ENCODE measurements at regions not wholly inside any gene's neighbourhood (a gene's known extent, or its start where the extent isn't known, plus 50 kb on each side); places are given as distances from the start of the nearest gene placed in this dataset.

DNA sequence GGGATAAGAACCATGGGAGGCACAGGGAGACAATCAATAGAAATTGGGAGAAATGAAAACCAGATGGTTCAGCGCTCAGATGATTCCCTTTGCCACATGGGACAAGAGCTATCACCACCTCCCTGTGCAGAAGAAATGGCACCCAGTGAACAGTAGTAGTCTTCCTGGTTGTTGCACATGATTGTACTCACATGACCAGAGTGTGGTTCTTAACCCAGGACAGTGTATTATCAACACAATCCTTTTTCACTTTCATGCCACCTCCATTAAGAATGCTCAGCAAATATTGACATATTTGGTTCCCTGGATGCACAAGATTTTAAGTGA, 149.0 kb upstream of the SH3BP4 start:
- no peak for DNase-seq (ENCODE audit: low spot score)
- H3K27ac Mint-ChIP-seq, result no peak overlapping the region
- TF ChIP-seq ZBTB21 (CRISPR knock-in tag; IDR thresholded peaks at IDR 0.05; ENCODE audit: borderline replicate concordance), result no peak
- TF ChIP-seq GABPB1 (CRISPR knock-in tag; IDR thresholded peaks at IDR 0.05), result no peak
- TF ChIP-seq, protein P1, sequence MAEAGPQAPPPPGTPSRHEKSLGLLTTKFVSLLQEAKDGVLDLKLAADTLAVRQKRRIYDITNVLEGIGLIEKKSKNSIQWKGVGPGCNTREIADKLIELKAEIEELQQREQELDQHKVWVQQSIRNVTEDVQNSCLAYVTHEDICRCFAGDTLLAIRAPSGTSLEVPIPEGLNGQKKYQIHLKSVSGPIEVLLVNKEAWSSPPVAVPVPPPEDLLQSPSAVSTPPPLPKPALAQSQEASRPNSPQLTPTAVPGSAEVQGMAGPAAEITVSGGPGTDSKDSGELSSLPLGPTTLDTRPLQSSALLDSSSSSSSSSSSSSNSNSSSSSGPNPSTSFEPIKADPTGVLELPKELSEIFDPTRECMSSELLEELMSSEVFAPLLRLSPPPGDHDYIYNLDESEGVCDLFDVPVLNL (CRISPR knock-in tag; IDR thresholded peaks at IDR 0.05; ENCODE audit: borderline replicate concordance, low read depth), result no peak
- TF ChIP-seq CBFB (CRISPR knock-in tag; IDR thresholded peaks at IDR 0.05; ENCODE audit: low read depth), result no peak
- TF ChIP-seq CREM (CRISPR knock-in tag; IDR thresholded peaks at IDR 0.05), result no peak
- no peak for TF ChIP-seq RELA (CRISPR knock-in tag; IDR thresholded peaks at IDR 0.05; ENCODE audit: borderline replicate concordance)
- no peak for TF ChIP-seq ZNF138 (CRISPR knock-in tag; conservative IDR thresholded peaks at IDR 0.05)
- TF ChIP-seq, protein P2, sequence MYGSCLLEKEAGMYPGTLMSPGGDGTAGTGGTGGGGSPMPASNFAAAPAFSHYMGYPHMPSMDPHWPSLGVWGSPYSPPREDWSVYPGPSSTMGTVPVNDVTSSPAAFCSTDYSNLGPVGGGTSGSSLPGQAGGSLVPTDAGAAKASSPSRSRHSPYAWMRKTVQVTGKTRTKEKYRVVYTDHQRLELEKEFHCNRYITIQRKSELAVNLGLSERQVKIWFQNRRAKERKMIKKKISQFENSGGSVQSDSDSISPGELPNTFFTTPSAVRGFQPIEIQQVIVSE (CRISPR knock-in tag; IDR thresholded peaks at IDR 0.05; ENCODE audit: borderline replicate concordance), result no peak
- TF ChIP-seq, protein P3, sequence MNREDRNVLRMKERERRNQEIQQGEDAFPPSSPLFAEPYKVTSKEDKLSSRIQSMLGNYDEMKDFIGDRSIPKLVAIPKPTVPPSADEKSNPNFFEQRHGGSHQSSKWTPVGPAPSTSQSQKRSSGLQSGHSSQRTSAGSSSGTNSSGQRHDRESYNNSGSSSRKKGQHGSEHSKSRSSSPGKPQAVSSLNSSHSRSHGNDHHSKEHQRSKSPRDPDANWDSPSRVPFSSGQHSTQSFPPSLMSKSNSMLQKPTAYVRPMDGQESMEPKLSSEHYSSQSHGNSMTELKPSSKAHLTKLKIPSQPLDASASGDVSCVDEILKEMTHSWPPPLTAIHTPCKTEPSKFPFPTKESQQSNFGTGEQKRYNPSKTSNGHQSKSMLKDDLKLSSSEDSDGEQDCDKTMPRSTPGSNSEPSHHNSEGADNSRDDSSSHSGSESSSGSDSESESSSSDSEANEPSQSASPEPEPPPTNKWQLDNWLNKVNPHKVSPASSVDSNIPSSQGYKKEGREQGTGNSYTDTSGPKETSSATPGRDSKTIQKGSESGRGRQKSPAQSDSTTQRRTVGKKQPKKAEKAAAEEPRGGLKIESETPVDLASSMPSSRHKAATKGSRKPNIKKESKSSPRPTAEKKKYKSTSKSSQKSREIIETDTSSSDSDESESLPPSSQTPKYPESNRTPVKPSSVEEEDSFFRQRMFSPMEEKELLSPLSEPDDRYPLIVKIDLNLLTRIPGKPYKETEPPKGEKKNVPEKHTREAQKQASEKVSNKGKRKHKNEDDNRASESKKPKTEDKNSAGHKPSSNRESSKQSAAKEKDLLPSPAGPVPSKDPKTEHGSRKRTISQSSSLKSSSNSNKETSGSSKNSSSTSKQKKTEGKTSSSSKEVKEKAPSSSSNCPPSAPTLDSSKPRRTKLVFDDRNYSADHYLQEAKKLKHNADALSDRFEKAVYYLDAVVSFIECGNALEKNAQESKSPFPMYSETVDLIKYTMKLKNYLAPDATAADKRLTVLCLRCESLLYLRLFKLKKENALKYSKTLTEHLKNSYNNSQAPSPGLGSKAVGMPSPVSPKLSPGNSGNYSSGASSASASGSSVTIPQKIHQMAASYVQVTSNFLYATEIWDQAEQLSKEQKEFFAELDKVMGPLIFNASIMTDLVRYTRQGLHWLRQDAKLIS (CRISPR knock-in tag; IDR thresholded peaks at IDR 0.05; ENCODE audit: borderline replicate concordance), result no peak
- no peak for TF ChIP-seq FOXP1 (CRISPR knock-in tag; IDR thresholded peaks at IDR 0.05; ENCODE audit: borderline replicate concordance)
- TF ChIP-seq TP53 (CRISPR knock-in tag; IDR thresholded peaks at IDR 0.05), result no peak
- no peak for TF ChIP-seq TCF7 (CRISPR knock-in tag; IDR thresholded peaks at IDR 0.05; ENCODE audit: low read depth)
- TF ChIP-seq, protein P4, sequence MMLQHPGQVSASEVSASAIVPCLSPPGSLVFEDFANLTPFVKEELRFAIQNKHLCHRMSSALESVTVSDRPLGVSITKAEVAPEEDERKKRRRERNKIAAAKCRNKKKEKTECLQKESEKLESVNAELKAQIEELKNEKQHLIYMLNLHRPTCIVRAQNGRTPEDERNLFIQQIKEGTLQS (CRISPR knock-in tag; conservative IDR thresholded peaks at IDR 0.05), result no peak
- TF ChIP-seq NFE2L1 (CRISPR knock-in tag; IDR thresholded peaks at IDR 0.05), result no peak
- TF ChIP-seq, protein P5, sequence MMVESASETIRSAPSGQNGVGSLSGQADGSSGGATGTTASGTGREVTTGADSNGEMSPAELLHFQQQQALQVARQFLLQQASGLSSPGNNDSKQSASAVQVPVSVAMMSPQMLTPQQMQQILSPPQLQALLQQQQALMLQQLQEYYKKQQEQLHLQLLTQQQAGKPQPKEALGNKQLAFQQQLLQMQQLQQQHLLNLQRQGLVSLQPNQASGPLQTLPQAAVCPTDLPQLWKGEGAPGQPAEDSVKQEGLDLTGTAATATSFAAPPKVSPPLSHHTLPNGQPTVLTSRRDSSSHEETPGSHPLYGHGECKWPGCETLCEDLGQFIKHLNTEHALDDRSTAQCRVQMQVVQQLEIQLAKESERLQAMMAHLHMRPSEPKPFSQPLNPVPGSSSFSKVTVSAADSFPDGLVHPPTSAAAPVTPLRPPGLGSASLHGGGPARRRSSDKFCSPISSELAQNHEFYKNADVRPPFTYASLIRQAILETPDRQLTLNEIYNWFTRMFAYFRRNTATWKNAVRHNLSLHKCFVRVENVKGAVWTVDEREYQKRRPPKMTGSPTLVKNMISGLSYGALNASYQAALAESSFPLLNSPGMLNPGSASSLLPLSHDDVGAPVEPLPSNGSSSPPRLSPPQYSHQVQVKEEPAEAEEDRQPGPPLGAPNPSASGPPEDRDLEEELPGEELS (CRISPR knock-in tag; IDR thresholded peaks at IDR 0.05), result no peak
- CTCF ChIA-PET, result no interaction called here
- ATAC-seq, result no peak
- POLR2A ChIA-PET, result interaction anchor here (0.7 kb wide), 1 partner anchor 76 kb away, joined by 3 read pairs; no protein-coding TSS in a partner anchor
- no peaks in the 10 kb centered on the region; the same call in 1 of the 2 replicates for H3K27me3 Mint-ChIP-seq (ENCODE audit: low read depth)
- peaks cover 15% of the 10 kb centered on the region for H3K36me3 Mint-ChIP-seq
- H3K9me3 Mint-ChIP-seq, result peaks cover 36% of the 10 kb centered on the region
- no peak overlapping the region for H3K4me3 Mint-ChIP-seq
- H3K4me1 Mint-ChIP-seq, result peaks cover 7% of the 10 kb centered on the region

DNA sequence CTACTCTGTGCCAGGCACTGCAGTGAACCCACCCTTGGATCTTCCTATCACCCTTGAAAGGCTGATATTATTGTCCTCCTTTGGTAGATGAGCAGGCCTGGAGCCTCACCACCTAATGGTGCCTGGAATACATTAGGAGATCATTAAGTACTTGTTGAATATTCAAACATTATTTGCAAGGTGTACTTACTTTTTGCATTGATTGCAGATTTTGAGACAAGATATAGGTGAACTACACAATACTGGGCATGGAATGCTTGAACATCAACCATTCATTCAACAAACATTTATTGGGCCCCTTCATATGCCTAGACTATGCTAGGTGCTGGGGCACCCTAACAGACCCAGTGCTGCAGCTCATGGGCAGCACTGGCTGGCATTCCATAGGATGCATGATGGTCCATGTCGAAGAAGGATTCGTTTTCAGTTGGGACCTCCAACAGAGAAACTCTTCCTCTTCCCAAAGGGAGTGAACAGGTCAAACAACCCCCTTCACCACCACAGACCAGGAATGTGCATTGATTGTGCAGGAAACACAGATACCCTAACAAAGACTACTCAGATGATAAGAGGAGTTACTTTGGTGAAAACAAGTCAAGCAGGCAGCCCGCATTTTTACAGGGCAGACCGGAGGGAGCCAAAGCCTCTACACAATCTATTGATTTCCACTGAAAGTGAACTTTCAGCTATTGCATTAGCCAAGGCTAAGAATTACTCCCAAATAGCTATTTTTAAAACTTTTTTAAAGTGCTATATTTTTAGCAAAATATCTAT, 149.6 kb upstream of the SH3BP4 start:
- CTCF ChIA-PET, result no interaction called here
- Mint-ChIP-seq H3K9me3 (peaks cover 33% of the 10 kb centered on the region), H3K27ac (no peak overlapping the region), H3K36me3 (peaks cover 13% of the 10 kb centered on the region), H3K4me1 (peaks cover 7% of the 10 kb centered on the region), H3K4me3 (no peak overlapping the region), H3K27me3 (ENCODE audit: low read depth) (no peaks in the 10 kb centered on the region)
- DNase-seq (ENCODE audit: low spot score) (no peak), ATAC-seq (no peak)
- POLR2A ChIA-PET, result no interaction called here
- TF ChIP-seq FOXP1 (CRISPR knock-in tag; IDR thresholded peaks at IDR 0.05; ENCODE audit: borderline replicate concordance) (no peak), KAT7 (CRISPR knock-in tag; IDR thresholded peaks at IDR 0.05; ENCODE audit: borderline replicate concordance) (no peak), ZBTB21 (CRISPR knock-in tag; IDR thresholded peaks at IDR 0.05; ENCODE audit: borderline replicate concordance) (no peak), GRHL2 (CRISPR knock-in tag; IDR thresholded peaks at IDR 0.05; ENCODE audit: insufficient replicate concordance, severe bottlenecking) (no peak), JAZF1 (CRISPR knock-in tag; IDR thresholded peaks at IDR 0.05) (no peak), ESRRA (CRISPR knock-in tag; IDR thresholded peaks at IDR 0.05; ENCODE audit: borderline replicate concordance) (no peak), TCF7 (CRISPR knock-in tag; IDR thresholded peaks at IDR 0.05; ENCODE audit: low read depth) (no peak), ZNF138 (CRISPR knock-in tag; conservative IDR thresholded peaks at IDR 0.05) (no peak), EMX1 (CRISPR knock-in tag; IDR thresholded peaks at IDR 0.05) (no peak)
- TF ChIP-seq, protein P6, sequence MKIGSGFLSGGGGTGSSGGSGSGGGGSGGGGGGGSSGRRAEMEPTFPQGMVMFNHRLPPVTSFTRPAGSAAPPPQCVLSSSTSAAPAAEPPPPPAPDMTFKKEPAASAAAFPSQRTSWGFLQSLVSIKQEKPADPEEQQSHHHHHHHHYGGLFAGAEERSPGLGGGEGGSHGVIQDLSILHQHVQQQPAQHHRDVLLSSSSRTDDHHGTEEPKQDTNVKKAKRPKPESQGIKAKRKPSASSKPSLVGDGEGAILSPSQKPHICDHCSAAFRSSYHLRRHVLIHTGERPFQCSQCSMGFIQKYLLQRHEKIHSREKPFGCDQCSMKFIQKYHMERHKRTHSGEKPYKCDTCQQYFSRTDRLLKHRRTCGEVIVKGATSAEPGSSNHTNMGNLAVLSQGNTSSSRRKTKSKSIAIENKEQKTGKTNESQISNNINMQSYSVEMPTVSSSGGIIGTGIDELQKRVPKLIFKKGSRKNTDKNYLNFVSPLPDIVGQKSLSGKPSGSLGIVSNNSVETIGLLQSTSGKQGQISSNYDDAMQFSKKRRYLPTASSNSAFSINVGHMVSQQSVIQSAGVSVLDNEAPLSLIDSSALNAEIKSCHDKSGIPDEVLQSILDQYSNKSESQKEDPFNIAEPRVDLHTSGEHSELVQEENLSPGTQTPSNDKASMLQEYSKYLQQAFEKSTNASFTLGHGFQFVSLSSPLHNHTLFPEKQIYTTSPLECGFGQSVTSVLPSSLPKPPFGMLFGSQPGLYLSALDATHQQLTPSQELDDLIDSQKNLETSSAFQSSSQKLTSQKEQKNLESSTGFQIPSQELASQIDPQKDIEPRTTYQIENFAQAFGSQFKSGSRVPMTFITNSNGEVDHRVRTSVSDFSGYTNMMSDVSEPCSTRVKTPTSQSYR (CRISPR knock-in tag; IDR thresholded peaks at IDR 0.05), result no peak
- TF ChIP-seq, protein P7, sequence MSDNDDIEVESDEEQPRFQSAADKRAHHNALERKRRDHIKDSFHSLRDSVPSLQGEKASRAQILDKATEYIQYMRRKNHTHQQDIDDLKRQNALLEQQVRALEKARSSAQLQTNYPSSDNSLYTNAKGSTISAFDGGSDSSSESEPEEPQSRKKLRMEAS (CRISPR knock-in tag; IDR thresholded peaks at IDR 0.05), result no peak

All from WTC11 (cell line).